SK-N-SH treated with all-trans-retinoic acid at 6 μM for 48 hours (cell line): ENCODE measurements at regions not wholly inside any gene's neighbourhood (a gene's known extent, or its start where the extent isn't known, plus 50 kb on each side); places are given as distances from the start of the nearest gene placed in this dataset.

Source experiments
- CSRNP3 ChIP-seq: fragments of 250-450 bp; sonication (Bioruptor Pico); IDR thresholded peaks from 2 replicates; pipeline ENCODE4 v1.5.1; 2021; ENCODE audit warnings: mild to moderate bottlenecking, moderate library complexity
- ZFP30 ChIP-seq: fragments of 450-650 bp; formaldehyde crosslinking; IDR thresholded peaks from 2 replicates; pipeline ENCODE4 v1.5.0; 2022; ENCODE audit warnings: mild to moderate bottlenecking, moderate library complexity
- TF ChIP-seq, protein P1 (sequence below): fragments of 250-450 bp; sonication (Bioruptor Pico); IDR thresholded peaks from 2 replicates; pipeline ENCODE4 v1.5.0; 2020; ENCODE audit warnings: mild to moderate bottlenecking, moderate library complexity
- TF ChIP-seq, protein P2 (sequence below): fragments of 250-450 bp; sonication (Bioruptor Pico); IDR thresholded peaks from 2 replicates; pipeline ENCODE4 v1.8.0; 2020; ENCODE audit warnings: mild to moderate bottlenecking, moderate library complexity, borderline replicate concordance

DNA sequence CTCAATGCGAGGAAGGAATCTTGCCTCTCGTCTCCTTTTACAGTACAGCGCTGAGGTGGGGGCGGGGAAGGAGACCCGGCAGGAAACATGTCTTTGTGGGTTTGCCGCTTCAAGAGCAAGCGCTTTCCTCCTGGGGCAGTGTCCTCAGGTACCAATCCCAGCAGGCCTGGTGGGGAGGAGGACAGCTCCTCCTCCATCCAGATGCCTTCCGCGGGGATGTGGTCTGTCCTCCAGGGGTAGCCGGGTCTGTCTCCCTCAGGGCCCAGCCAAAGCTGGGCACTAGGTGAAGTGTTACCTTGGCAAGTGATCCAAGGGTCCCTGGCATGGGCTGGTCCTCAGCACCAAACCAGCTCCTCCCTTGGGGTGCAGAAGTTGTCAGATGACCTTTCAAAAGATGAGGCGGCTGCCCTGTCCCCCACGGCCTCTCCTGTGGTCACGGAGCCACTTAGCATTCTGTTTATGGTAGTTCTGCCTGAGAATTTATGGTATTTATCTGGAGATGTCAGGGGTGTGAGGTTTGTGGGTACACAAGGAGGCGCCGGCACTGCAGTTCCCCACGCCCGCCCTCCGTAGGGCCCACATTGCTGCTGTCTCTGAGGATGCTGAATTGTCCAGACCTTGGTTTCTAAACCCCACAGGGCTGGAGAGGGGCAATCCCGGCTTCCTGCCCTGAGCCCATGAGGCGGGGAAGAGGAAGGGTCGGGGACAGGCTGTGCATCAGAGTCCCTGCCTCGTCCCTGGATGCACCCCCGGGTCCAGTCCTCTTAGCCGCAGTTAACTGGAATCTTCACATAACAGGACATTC is 93.5 kb upstream of the ANO1 start:
- TF ChIP-seq, protein P1, sequence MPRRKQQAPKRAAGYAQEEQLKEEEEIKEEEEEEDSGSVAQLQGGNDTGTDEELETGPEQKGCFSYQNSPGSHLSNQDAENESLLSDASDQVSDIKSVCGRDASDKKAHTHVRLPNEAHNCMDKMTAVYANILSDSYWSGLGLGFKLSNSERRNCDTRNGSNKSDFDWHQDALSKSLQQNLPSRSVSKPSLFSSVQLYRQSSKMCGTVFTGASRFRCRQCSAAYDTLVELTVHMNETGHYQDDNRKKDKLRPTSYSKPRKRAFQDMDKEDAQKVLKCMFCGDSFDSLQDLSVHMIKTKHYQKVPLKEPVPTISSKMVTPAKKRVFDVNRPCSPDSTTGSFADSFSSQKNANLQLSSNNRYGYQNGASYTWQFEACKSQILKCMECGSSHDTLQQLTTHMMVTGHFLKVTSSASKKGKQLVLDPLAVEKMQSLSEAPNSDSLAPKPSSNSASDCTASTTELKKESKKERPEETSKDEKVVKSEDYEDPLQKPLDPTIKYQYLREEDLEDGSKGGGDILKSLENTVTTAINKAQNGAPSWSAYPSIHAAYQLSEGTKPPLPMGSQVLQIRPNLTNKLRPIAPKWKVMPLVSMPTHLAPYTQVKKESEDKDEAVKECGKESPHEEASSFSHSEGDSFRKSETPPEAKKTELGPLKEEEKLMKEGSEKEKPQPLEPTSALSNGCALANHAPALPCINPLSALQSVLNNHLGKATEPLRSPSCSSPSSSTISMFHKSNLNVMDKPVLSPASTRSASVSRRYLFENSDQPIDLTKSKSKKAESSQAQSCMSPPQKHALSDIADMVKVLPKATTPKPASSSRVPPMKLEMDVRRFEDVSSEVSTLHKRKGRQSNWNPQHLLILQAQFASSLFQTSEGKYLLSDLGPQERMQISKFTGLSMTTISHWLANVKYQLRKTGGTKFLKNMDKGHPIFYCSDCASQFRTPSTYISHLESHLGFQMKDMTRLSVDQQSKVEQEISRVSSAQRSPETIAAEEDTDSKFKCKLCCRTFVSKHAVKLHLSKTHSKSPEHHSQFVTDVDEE (CRISPR knock-in tag) = no peak
- no peak for TF ChIP-seq CSRNP3 (CRISPR knock-in tag)
- TF ChIP-seq, protein P2, sequence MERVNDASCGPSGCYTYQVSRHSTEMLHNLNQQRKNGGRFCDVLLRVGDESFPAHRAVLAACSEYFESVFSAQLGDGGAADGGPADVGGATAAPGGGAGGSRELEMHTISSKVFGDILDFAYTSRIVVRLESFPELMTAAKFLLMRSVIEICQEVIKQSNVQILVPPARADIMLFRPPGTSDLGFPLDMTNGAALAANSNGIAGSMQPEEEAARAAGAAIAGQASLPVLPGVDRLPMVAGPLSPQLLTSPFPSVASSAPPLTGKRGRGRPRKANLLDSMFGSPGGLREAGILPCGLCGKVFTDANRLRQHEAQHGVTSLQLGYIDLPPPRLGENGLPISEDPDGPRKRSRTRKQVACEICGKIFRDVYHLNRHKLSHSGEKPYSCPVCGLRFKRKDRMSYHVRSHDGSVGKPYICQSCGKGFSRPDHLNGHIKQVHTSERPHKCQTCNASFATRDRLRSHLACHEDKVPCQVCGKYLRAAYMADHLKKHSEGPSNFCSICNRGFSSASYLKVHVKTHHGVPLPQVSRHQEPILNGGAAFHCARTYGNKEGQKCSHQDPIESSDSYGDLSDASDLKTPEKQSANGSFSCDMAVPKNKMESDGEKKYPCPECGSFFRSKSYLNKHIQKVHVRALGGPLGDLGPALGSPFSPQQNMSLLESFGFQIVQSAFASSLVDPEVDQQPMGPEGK (CRISPR knock-in tag) = no peak
- no peak for TF ChIP-seq ZFP30 (CRISPR knock-in tag)
